Panc1 (cell line): ENCODE measurements at regions not wholly inside any gene's neighbourhood (a gene's known extent, or its start where the extent isn't known, plus 50 kb on each side); places are given as distances from the start of the nearest gene placed in this dataset.

Source experiments
- ATAC-seq: fragments of 200-7000 bp; cut with Tn5 transposase; 2 replicates; pipeline ENCODE4 v1.9.1; 2020; ENCODE audit warnings: mild to moderate bottlenecking, moderate library complexity
- BruUV-seq: library from RNA; stranded (reverse); fragments of 400-500 nt; replicated peaks from 2 replicates; lab custom pipeline; 2021; lab: Mats Ljungman, UMichigan
- CTCF ChIA-PET: fragments of 300-600 bp; sonication (Branson Sonifier 250); formaldehyde crosslinking; loops from one replicate; lab custom pipeline; 2022; ENCODE audit warnings: antibody characterized with exemption; lab: Charles Lee
- POLR2A ChIA-PET: fragments of 300-600 bp; sonication (Branson Sonifier 250); formaldehyde crosslinking; loops from one replicate; lab custom pipeline; 2022; ENCODE audit warnings: antibody characterized with exemption; lab: Charles Lee
- DNase-seq: peaks from one replicate; pipeline ENCODE4 v3.0.0-alpha.2; 2010; ENCODE audit warnings: low read depth, low spot score
- H3K27ac ChIP-seq: 2 replicates; pipeline ENCODE4 v1.5.1; 2011; ENCODE audit warnings: mild to moderate bottlenecking, low read length, inconsistent platforms
- H3K27me3 ChIP-seq: fragments of 200-500 bp; sonication (Bioruptor generic); 2 replicates; pipeline ENCODE4 v1.6.0; 2014; ENCODE audit warnings: low read length, inconsistent platforms; ENCODE audit not compliant: control insufficient read depth, insufficient read depth
- H3K36me3 ChIP-seq: fragments of 200-500 bp; sonication (Bioruptor generic); 2 replicates; pipeline ENCODE4 v1.5.1; 2014; ENCODE audit warnings: inconsistent platforms, mild to moderate bottlenecking, low read length, moderate library complexity; ENCODE audit not compliant: control insufficient read depth, insufficient read depth
- H3K4me1 ChIP-seq: 2 replicates; pipeline ENCODE4 v1.5.1; 2011; ENCODE audit warnings: inconsistent platforms, mild to moderate bottlenecking, low read length, moderate library complexity; ENCODE audit not compliant: control insufficient read depth, insufficient read depth
- H3K4me3 ChIP-seq, 2 experiments: 2 replicates each; pipeline ENCODE4 v1.5.1; 2011 to 2012; ENCODE audit warnings: low read depth in 2 of 2, low read length in 2 of 2, mild to moderate bottlenecking in 2 of 2, inconsistent platforms in 1 of 2, moderate library complexity in 1 of 2
- H3K9me3 ChIP-seq: fragments of 200-500 bp; sonication (Bioruptor generic); 2 replicates; pipeline ENCODE4 v1.5.1; 2014; ENCODE audit warnings: low read depth, mild to moderate bottlenecking, inconsistent platforms, low read length, moderate library complexity; ENCODE audit not compliant: control insufficient read depth, insufficient read depth
- POLR2AphosphoS5 ChIP-seq: IDR thresholded peaks from 2 replicates; pipeline ENCODE4 v1.6.1; 2012; ENCODE audit warnings: mild to moderate bottlenecking, low read depth, low read length, moderate library complexity
- SIN3A ChIP-seq: IDR thresholded peaks from 2 replicates; pipeline ENCODE4 v1.6.1; 2012; ENCODE audit warnings: low read depth, mild to moderate bottlenecking, low read length, moderate library complexity, borderline replicate concordance; ENCODE audit not compliant: insufficient read depth
- TCF7L2 ChIP-seq: IDR thresholded peaks from 2 replicates; pipeline ENCODE4 v1.6.1; 2011; ENCODE audit warnings: mild to moderate bottlenecking, low read depth, low read length, inconsistent platforms
- in situ Hi-C: cut with HindIII; loops from 2 replicates; pipeline ENCODE4 v1.10.0; 2016; ENCODE audit warnings: low sequenced_read_pairs, low pct_unique_long_range_greater_than_20kb
- intact Hi-C: fragments of 100-400 bp; cut with micrococcal nuclease; formaldehyde crosslinking; loops from one replicate; pipeline ENCODE4 v1.10.0; 2022; ENCODE audit not compliant: unreplicated experiment
- TF ChIP-seq, protein P1 (sequence below), 2 experiments: IDR thresholded peaks; 2 replicates each; pipeline ENCODE4 v1.6.1; 2011 to 2012; ENCODE audit warnings: low read depth in 2 of 2, control low read depth in 1 of 2, low read length in 1 of 2, mild to moderate bottlenecking in 1 of 2, moderate library complexity in 1 of 2; ENCODE audit not compliant: insufficient read depth in 1 of 2
- TF ChIP-seq, protein P2 (sequence below): fragments of 450-650 bp; IDR thresholded peaks from 2 replicates; pipeline ENCODE4 v1.5.1; 2017; ENCODE audit warnings: mild to moderate bottlenecking

DNA sequence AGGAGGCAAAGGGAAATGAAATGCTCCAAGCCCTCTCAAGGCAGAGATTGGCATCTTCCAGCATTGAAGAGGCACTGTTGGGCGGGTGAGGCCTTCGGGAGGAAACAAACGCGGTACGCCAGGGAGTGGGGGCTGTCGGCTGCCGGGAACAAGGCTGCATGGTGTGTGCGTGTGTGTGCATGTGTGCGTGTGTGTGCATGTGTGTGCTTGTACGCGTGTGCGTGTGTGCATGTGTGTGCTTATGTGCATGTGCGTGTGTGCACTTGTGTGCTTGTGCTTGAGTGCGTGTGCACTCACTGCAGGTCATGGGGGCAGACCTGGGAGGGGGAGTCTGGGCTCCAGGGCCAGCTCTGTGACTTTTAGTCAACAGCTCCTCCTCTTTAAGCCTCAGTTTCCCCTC is 113.6 kb upstream of the ADRA2C start:
- H3K4me1 ChIP-seq = no peaks in the 10 kb centered on the region
- TF ChIP-seq TCF7L2 (no peak), SIN3A (no peak), POLR2AphosphoS5 (no peak)
- TF ChIP-seq, protein P1, sequence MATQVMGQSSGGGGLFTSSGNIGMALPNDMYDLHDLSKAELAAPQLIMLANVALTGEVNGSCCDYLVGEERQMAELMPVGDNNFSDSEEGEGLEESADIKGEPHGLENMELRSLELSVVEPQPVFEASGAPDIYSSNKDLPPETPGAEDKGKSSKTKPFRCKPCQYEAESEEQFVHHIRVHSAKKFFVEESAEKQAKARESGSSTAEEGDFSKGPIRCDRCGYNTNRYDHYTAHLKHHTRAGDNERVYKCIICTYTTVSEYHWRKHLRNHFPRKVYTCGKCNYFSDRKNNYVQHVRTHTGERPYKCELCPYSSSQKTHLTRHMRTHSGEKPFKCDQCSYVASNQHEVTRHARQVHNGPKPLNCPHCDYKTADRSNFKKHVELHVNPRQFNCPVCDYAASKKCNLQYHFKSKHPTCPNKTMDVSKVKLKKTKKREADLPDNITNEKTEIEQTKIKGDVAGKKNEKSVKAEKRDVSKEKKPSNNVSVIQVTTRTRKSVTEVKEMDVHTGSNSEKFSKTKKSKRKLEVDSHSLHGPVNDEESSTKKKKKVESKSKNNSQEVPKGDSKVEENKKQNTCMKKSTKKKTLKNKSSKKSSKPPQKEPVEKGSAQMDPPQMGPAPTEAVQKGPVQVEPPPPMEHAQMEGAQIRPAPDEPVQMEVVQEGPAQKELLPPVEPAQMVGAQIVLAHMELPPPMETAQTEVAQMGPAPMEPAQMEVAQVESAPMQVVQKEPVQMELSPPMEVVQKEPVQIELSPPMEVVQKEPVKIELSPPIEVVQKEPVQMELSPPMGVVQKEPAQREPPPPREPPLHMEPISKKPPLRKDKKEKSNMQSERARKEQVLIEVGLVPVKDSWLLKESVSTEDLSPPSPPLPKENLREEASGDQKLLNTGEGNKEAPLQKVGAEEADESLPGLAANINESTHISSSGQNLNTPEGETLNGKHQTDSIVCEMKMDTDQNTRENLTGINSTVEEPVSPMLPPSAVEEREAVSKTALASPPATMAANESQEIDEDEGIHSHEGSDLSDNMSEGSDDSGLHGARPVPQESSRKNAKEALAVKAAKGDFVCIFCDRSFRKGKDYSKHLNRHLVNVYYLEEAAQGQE (IDR thresholded peaks at IDR 0.05; ENCODE audit: insufficient read depth in 1 of 2, low read depth in 2 of 2, low read length in 1 of 2) = no peak
- ATAC-seq (no peak), DNase-seq (no peak)
- POLR2A ChIA-PET = no interaction called here
- no peak overlapping the region for H3K27ac ChIP-seq
- H3K27me3 ChIP-seq = no peaks in the 10 kb centered on the region
- H3K4me3 ChIP-seq = no peak overlapping the region
- H3K9me3 ChIP-seq = no peaks in the 10 kb centered on the region
- CTCF ChIA-PET = no interaction called here
- no peaks in the 10 kb centered on the region for H3K36me3 ChIP-seq
- in situ Hi-C loops = no loop called here
- no TSS peak for BruUV-seq
- intact Hi-C loops = no loop called here

DNA sequence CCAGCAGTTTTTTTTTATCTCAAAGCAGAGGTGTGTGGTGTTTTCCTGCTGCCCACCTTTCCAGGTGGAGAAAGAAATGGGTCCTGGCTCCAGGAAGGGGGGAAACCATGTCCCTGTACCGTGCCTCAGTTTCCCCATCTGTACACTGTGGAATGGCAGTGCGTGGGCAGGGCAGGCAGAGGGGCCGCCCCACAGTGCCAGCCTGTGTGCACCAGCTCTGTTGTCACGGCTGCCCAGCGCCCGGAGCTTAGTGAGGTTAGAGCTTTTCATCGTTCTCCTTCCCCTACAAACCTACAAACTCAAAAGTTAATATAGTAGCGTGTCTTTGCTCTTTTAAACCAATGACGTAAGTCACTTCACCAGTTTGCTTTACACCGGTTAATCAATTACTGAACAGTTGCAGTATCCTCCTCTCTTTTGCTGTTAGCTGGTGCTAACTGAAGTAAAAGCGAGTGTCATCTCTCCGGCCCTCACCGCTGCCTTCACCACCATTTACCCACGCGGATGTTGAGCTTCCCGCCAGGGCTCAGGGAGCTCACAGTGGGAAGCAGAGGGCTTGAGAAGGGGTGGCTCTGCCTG is 114.8 kb upstream of the ADRA2C start:
- Histone ChIP-seq H3K9me3 (no peaks in the 10 kb centered on the region), H3K27ac (no peak overlapping the region), H3K4me3 (no peak overlapping the region), H3K27me3 (no peaks in the 10 kb centered on the region), H3K36me3 (no peaks in the 10 kb centered on the region), H3K4me1 (no peaks in the 10 kb centered on the region)
- in situ Hi-C loops = no loop called here
- ATAC-seq = no peak
- DNase-seq = no peak
- ChIA-PET CTCF (no interaction called here), POLR2A (interaction anchor here (0.5 kb wide), 1 partner anchor 99 kb away, joined by 5 read pairs; no protein-coding TSS in a partner anchor)
- TF ChIP-seq, protein P2, sequence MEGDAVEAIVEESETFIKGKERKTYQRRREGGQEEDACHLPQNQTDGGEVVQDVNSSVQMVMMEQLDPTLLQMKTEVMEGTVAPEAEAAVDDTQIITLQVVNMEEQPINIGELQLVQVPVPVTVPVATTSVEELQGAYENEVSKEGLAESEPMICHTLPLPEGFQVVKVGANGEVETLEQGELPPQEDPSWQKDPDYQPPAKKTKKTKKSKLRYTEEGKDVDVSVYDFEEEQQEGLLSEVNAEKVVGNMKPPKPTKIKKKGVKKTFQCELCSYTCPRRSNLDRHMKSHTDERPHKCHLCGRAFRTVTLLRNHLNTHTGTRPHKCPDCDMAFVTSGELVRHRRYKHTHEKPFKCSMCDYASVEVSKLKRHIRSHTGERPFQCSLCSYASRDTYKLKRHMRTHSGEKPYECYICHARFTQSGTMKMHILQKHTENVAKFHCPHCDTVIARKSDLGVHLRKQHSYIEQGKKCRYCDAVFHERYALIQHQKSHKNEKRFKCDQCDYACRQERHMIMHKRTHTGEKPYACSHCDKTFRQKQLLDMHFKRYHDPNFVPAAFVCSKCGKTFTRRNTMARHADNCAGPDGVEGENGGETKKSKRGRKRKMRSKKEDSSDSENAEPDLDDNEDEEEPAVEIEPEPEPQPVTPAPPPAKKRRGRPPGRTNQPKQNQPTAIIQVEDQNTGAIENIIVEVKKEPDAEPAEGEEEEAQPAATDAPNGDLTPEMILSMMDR = no peak
- TF ChIP-seq TCF7L2 (no peak), SIN3A (no peak)
- BruUV-seq = no TSS peak
- intact Hi-C loops = no loop called here

DNA sequence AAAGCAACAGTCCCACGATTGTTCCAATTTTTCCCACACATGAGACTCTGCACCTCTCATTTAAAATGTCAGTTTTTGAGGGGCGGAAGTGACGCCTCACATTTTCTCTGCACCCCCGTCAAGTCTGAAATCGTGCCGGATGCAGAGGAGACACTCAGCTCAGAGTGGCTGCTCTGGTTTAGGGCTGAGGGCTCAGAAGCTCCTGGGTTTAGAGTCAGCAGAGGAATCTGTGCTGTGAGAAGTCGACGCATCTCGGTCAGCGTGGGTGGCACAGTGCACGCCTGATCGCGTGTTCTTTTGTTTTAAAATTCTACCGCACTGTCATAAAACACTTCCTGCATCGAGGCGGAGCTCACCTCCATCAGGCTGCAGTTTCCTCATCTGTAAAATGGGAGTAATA is 116.7 kb upstream of the ADRA2C start:
- no peaks in the 10 kb centered on the region for H3K4me1 ChIP-seq
- no peak overlapping the region for H3K27ac ChIP-seq
- ATAC-seq = no peak
- in situ Hi-C loops (no loop called here), intact Hi-C loops (no loop called here)
- H3K36me3 ChIP-seq = no peaks in the 10 kb centered on the region
- no peaks in the 10 kb centered on the region for H3K27me3 ChIP-seq
- CTCF ChIA-PET = interaction anchor here (0.6 kb wide), 1 partner anchor 108 kb away, joined by 3 read pairs; no protein-coding TSS in a partner anchor
- BruUV-seq = no TSS peak
- TF ChIP-seq, protein P2 = no peak
- TF ChIP-seq POLR2AphosphoS5 (no peak), TCF7L2 (no peak), SIN3A (no peak)
- TF ChIP-seq, protein P1 (IDR thresholded peaks at IDR 0.05; ENCODE audit: insufficient read depth in 1 of 2, low read depth in 2 of 2, low read length in 1 of 2) = no peak
- DNase-seq = no peak
- no peaks in the 10 kb centered on the region for H3K9me3 ChIP-seq
- POLR2A ChIA-PET = no interaction called here
- H3K4me3 ChIP-seq = no peak overlapping the region
